ENCODE measurements at regions not wholly inside any gene's neighbourhood (a gene's known extent, or its start where the extent isn't known, plus 50 kb on each side); places are given as distances from the start of the nearest gene placed in this dataset.

- no peak for DNase-seq
These were observed 331.1 kb downstream of the MLLT3 start for GRCh38 chr9:20291201-20291600.

GRCh38 chr9:20290257-20290656 is 332.0 kb downstream of the MLLT3 start:
- no peak for DNase-seq

GRCh38 chr9:20289423-20290010 is 332.8 kb downstream of the MLLT3 start:
- no peak for DNase-seq

GRCh38 chr9:20286969-20287368 is 335.3 kb downstream of the MLLT3 start:
- no peak for DNase-seq

- DNase-seq: no peak
These were observed 336.1 kb downstream of the MLLT3 start for GRCh38 chr9:20286154-20286700.

GRCh38 chr9:20284601-20285289 is 337.6 kb downstream of the MLLT3 start:
- DNase-seq: no peak

GRCh38 chr9:20280330-20280729 is 342.0 kb downstream of the MLLT3 start:
- DNase-seq: no peak

- no peak for DNase-seq
These were observed 345.5 kb downstream of the MLLT3 start for GRCh38 chr9:20276762-20277161.

- DNase-seq: no peak
These were observed 350.6 kb downstream of the MLLT3 start for GRCh38 chr9:20271723-20272122.

GRCh38 chr9:20271096-20271495 is 351.2 kb downstream of the MLLT3 start:
- DNase-seq: no peak

- no peak for DNase-seq
These were observed 352.1 kb downstream of the MLLT3 start for GRCh38 chr9:20270161-20270560.

GRCh38 chr9:20269620-20270019 is 352.7 kb downstream of the MLLT3 start:
- DNase-seq: no peak

GRCh38 chr9:20264896-20265295 is 357.4 kb downstream of the MLLT3 start:
- no peak for DNase-seq

- DNase-seq: no peak
These were observed 359.7 kb downstream of the MLLT3 start for GRCh38 chr9:20262611-20263010.

GRCh38 chr9:20256284-20256948 is 365.9 kb downstream of the MLLT3 start:
- DNase-seq: no peak

GRCh38 chr9:20255052-20255451 is 367.2 kb downstream of the MLLT3 start:
- no peak for DNase-seq

GRCh38 chr9:20253635-20254034 is 368.7 kb downstream of the MLLT3 start:
- DNase-seq: no peak

- DNase-seq: no peak
These were observed 369.5 kb downstream of the MLLT3 start for GRCh38 chr9:20252778-20253177.

- DNase-seq: no peak
These were observed 371.5 kb downstream of the MLLT3 start for GRCh38 chr9:20250791-20251190.

- DNase-seq: no peak
These were observed 378.0 kb downstream of the MLLT3 start for GRCh38 chr9:20244271-20244670.

- no peak for DNase-seq
These were observed 378.5 kb downstream of the MLLT3 start for GRCh38 chr9:20243841-20244240.

- DNase-seq: no peak
These were observed 379.6 kb downstream of the MLLT3 start for GRCh38 chr9:20242510-20243189.

- no peak for DNase-seq
These were observed 381.8 kb downstream of the MLLT3 start for GRCh38 chr9:20240498-20240897.
